Uterus (tissue), 2 donors: ENCODE measurements at regions not wholly inside any gene's neighbourhood (a gene's known extent, or its start where the extent isn't known, plus 50 kb on each side); places are given as distances from the start of the nearest gene placed in this dataset.

Experiments
- POLR2A ChIP-seq, 2 donors: fragments of 450-650 bp; IDR thresholded peaks; one replicate each; pipeline ENCODE4 v1.6.1; 2016; ENCODE audit warnings: antibody characterized with exemption in 2 of 2, mild to moderate bottlenecking in 1 of 2, moderate library complexity in 1 of 2
- TF ChIP-seq, protein P1 (sequence below), 4 experiments: fragments of 200-600 bp in 2 of 4; fragments of 450-650 bp in 2 of 4; sonication (generic) in 2 of 4; IDR thresholded peaks; one replicate each; pipeline ENCODE4 v1.5.1; 2016 to 2019; ENCODE audit warnings: antibody characterized with exemption in 4 of 4, mild to moderate bottlenecking in 2 of 4, moderate library complexity in 1 of 4

GRCh38 chr9:108417726-108418125 lies 438.1 kb downstream of the ACTL7B start:
- TF ChIP-seq, protein P1, sequence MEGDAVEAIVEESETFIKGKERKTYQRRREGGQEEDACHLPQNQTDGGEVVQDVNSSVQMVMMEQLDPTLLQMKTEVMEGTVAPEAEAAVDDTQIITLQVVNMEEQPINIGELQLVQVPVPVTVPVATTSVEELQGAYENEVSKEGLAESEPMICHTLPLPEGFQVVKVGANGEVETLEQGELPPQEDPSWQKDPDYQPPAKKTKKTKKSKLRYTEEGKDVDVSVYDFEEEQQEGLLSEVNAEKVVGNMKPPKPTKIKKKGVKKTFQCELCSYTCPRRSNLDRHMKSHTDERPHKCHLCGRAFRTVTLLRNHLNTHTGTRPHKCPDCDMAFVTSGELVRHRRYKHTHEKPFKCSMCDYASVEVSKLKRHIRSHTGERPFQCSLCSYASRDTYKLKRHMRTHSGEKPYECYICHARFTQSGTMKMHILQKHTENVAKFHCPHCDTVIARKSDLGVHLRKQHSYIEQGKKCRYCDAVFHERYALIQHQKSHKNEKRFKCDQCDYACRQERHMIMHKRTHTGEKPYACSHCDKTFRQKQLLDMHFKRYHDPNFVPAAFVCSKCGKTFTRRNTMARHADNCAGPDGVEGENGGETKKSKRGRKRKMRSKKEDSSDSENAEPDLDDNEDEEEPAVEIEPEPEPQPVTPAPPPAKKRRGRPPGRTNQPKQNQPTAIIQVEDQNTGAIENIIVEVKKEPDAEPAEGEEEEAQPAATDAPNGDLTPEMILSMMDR (IDR thresholded peaks at IDR 0.05), result no peak
- no peak for TF ChIP-seq POLR2A (IDR thresholded peaks at IDR 0.05)
